ENCODE measurements at regions not wholly inside any gene's neighbourhood (a gene's known extent, or its start where the extent isn't known, plus 50 kb on each side); places are given as distances from the start of the nearest gene placed in this dataset.
A peak's percentile ranks its signal among the peaks of the same experiment; 100 is the strongest.
"Not testable (repeated sequence)": the region's sequence is repeated elsewhere in the genome, so short reads cannot be mapped to it uniquely, and the experiment has no call there.

DNA sequence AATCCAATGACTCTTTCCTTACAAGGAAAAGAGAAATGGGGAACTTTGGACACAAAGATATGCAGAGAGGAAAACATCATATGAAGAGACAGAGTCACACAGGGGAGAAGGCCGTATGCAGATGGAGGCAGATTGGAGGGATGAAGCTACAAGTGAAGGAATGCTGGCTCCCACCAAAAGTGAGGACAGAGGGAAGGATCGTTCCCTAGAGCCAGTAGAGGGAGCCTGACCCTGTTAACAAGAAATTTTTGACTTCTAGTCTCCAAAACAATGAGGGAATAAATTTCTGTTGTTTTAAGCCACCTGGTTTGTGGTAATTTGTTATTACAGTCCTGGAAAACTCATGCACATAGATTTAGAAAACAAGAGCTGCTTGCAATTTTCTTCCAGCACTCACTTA lies 169.3 kb downstream of the PMAIP1 start:
- FAIRE-seq = no peak
- Histone ChIP-seq H3K4me3 (ENCODE audit: low read depth, low read length) (no peak overlapping the region), H3K36me3 (ENCODE audit: control insufficient read depth, insufficient read depth, low read length) (no peaks in the 10 kb centered on the region), H3K27me3 (ENCODE audit: control insufficient read depth, insufficient read depth, low read length) (no peaks in the 10 kb centered on the region)
- no peak for DNase-seq (ENCODE audit: low read depth)
- TF ChIP-seq, protein P1, sequence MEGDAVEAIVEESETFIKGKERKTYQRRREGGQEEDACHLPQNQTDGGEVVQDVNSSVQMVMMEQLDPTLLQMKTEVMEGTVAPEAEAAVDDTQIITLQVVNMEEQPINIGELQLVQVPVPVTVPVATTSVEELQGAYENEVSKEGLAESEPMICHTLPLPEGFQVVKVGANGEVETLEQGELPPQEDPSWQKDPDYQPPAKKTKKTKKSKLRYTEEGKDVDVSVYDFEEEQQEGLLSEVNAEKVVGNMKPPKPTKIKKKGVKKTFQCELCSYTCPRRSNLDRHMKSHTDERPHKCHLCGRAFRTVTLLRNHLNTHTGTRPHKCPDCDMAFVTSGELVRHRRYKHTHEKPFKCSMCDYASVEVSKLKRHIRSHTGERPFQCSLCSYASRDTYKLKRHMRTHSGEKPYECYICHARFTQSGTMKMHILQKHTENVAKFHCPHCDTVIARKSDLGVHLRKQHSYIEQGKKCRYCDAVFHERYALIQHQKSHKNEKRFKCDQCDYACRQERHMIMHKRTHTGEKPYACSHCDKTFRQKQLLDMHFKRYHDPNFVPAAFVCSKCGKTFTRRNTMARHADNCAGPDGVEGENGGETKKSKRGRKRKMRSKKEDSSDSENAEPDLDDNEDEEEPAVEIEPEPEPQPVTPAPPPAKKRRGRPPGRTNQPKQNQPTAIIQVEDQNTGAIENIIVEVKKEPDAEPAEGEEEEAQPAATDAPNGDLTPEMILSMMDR (IDR thresholded peaks at IDR 0.05; ENCODE audit: insufficient read depth, low read length, severe bottlenecking) = no peak

DNA sequence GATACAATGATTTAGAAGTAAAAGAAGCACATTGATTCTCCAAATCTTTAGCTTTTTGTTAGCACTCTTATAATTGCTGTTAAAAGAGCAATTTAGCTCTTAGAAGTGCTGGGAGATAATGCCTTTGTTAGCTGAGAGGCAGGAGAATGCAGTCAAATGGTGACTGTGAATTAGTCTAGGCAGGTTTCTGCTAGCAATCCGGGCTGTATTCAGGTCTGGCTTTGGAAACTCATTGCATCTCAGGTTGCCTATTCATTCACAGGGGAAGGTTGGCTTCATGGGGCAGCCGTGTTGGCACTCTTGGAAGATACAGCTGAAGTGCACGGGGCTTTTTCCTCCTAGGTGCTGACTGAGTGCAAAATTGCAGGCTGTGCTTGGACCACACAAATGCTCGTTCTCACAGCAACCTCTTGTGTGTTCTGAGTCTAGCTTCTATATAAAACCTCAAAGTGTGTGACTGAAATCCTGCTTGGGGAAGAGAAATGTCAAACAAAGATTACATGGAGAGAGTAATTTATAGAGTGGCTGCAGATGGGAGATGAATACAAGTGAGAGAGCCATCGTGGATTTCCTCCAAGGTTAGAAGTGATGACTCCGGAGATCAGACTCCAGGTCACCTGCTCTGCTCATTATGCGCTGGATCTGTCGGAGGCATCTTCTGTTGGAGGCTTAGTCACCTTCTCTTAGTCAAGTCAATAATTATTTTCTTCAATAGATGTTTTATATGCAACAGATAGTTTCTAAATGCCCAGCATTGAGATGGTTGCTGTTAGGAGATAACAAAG lies 167.8 kb downstream of the PMAIP1 start:
- Histone ChIP-seq H3K4me3 (ENCODE audit: low read depth, low read length) (no peak overlapping the region), H3K36me3 (ENCODE audit: control insufficient read depth, insufficient read depth, low read length) (no peaks in the 10 kb centered on the region), H3K27me3 (ENCODE audit: control insufficient read depth, insufficient read depth, low read length) (no peaks in the 10 kb centered on the region)
- DNase-seq (ENCODE audit: low read depth) (no peak), FAIRE-seq (no peak)
- TF ChIP-seq, protein P1 (IDR thresholded peaks at IDR 0.05; ENCODE audit: insufficient read depth, low read length, severe bottlenecking) = no peak

DNA sequence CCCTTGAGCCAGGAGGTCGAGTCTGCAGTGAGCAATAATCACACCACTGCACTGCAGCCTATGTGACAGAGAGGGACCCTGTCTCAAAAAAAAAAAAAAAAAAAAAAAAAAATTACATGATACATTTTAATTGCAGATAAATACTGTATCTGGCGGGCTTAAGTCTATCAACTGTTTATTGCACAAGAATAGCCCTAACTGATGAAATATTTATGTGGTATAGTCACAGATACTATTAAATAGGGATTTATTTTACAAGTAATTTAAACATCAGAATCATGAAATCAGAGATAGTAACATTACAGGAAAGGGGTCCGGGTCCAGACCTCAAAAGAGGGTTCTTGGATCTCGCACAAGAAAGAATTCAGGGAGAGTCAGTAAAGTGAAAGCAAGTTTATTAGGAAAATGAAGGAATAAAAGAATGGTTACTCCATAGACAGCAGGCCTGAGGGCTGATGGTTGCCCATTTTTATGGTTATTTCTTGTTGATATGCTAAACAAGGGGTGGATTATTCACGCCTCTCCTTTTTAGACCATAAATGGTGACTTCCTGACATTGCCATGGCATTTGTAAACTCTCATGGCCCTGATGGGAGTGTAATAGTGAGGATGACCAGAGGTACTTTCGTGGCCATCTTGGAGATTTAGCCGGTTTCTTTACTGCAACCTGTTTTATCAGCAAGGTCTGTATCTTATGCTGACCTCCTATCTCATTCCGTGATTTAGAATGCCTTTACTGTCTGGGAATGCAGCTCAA lies 166.6 kb downstream of the PMAIP1 start:
- H3K36me3 ChIP-seq (ENCODE audit: control insufficient read depth, insufficient read depth, low read length) = no peaks in the 10 kb centered on the region
- H3K27me3 ChIP-seq (ENCODE audit: control insufficient read depth, insufficient read depth, low read length) = no peaks in the 10 kb centered on the region
- no peak for DNase-seq (ENCODE audit: low read depth)
- no peak for FAIRE-seq
- TF ChIP-seq, protein P1 (IDR thresholded peaks at IDR 0.05; ENCODE audit: insufficient read depth, low read length, severe bottlenecking) = no peak
- no peak overlapping the region for H3K4me3 ChIP-seq (ENCODE audit: low read depth, low read length)

DNA sequence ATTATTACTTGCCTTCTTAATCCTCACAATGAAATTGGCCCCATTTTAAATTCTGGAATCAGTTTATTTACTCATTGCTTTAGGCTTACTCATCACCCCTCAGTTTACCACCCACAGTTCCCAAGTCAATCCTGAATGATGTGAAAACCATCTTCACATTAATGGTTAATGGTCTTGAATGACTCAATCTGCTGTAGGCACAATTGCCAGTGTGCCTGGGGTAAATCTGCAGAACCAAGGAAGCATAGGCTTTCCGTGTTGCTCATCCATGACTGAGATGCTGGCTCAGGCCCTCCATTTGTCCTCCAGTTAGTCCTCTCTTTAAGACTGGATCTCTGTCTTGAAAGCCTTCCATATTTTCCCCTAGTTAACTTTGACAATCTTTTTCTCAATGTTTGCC lies 164.5 kb downstream of the PMAIP1 start:
- H3K36me3 ChIP-seq (ENCODE audit: control insufficient read depth, insufficient read depth, low read length) = no peaks in the 10 kb centered on the region
- no peaks in the 10 kb centered on the region for H3K27me3 ChIP-seq (ENCODE audit: control insufficient read depth, insufficient read depth, low read length)
- DNase-seq (ENCODE audit: low read depth) (peak; percentile 83), FAIRE-seq (no peak)
- H3K4me3 ChIP-seq (ENCODE audit: low read depth, low read length) = no peak overlapping the region
- TF ChIP-seq, protein P1 (IDR thresholded peaks at IDR 0.05; ENCODE audit: insufficient read depth, low read length, severe bottlenecking) = no peak

DNA sequence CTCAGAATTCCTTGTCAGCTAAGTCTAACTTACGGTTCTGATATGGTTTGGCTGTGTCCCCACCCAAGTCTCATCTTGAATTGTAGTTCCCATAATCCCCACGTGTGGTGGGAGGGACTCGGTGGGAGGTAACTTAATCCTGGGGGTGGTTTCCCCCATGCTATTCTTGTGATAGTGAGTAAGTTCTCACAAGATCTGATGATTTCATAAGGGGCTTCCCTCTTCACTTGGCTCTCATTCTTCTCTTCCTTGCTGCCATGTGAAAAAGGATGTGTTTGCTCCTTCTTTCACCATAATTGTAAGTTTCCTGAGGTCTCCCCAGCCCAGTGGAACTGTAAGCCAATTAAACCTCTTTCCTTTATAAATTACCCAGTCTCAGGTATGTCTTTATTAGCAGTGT lies 163.0 kb downstream of the PMAIP1 start:
- not testable (repeated sequence) for FAIRE-seq; H3K36me3 ChIP-seq (ENCODE audit: control insufficient read depth, insufficient read depth, low read length); H3K27me3 ChIP-seq (ENCODE audit: control insufficient read depth, insufficient read depth, low read length); H3K4me3 ChIP-seq (ENCODE audit: low read depth, low read length)
- peak; percentile 59 for DNase-seq (ENCODE audit: low read depth)

DNA sequence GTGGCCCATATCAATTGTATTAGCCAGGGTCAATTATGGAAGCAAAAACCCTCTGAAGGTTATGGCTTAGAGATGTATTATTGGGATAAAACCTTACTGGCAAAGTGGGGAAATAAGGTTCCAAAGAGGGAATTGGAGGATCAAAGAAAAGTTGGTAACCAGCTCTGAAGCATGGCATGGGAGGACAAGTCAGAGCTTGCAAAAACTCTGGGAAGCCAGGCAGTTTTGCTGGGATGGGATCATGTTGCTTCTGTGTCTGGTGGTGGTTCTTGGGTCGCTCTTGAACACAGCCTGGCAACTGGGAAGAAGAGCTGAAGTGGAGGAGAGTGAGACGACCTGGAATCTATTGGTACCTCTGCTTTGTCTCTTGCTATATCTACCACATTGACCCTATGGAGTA lies 162.6 kb downstream of the PMAIP1 start:
- no peaks in the 10 kb centered on the region for H3K36me3 ChIP-seq (ENCODE audit: control insufficient read depth, insufficient read depth, low read length)
- peak; percentile 73 for DNase-seq (ENCODE audit: low read depth)
- no peak overlapping the region for H3K4me3 ChIP-seq (ENCODE audit: low read depth, low read length)
- FAIRE-seq = peak; percentile 36
- no peaks in the 10 kb centered on the region for H3K27me3 ChIP-seq (ENCODE audit: control insufficient read depth, insufficient read depth, low read length)
- TF ChIP-seq, protein P1 (IDR thresholded peaks at IDR 0.05; ENCODE audit: insufficient read depth, low read length, severe bottlenecking) = no peak

All from bronchial epithelial cell (primary cell).